Gastrocnemius medialis (tissue), 4 donors: ENCODE measurements at regions not wholly inside any gene's neighbourhood (a gene's known extent, or its start where the extent isn't known, plus 50 kb on each side); places are given as distances from the start of the nearest gene placed in this dataset.

Experiments
- POLR2A ChIP-seq, 2 donors: fragments of 450-650 bp; IDR thresholded peaks; one replicate each; pipeline ENCODE4 v1.6.1; 2017; ENCODE audit warnings: antibody characterized with exemption in 2 of 2, mild to moderate bottlenecking in 2 of 2, moderate library complexity in 2 of 2
- TF ChIP-seq, protein P1 (sequence below), 5 experiments: fragments of 450-650 bp in 3 of 5; fragments of 200-600 bp in 2 of 5; sonication (generic) in 2 of 5; IDR thresholded peaks in 4 of 5; conservative IDR thresholded peaks in 1 of 5; 1 replicate in 4 of 5; 2 replicates in 1 of 5; pipeline ENCODE4 v1.5.1; 2016 to 2019; ENCODE audit warnings: antibody characterized with exemption in 5 of 5, mild to moderate bottlenecking in 3 of 5, moderate library complexity in 3 of 5

DNA sequence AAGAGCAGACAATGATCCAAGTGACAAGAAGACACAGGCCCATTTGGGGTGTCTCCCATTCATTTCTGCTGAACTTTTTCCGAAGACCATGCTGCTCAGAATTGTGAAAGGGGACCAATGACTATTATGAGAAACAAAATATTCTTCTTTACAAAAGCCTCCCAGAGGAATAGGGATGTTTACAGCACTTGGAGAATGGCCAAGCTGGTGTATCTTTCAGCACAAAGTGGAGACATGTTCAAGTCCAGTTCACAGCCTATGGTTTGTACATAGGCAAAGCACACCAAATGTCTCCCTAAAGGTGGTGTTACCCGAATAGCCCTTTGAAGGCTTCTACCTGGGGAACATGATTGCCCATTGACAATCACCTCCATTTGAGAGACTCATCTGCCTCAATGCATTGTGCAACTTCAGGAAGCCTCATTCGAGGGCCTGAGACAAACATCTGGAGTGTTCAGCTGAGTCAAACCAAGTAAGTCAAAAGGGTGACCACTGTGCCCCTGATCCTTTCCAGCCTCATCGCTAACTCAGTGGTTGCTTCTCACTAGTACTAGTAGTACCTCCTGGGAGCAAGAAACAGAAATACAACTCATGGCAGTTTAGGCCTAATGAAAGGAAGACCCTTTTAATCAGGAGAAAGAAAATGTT is 451.0 kb upstream of the MARCKS start:
- TF ChIP-seq, protein P1, sequence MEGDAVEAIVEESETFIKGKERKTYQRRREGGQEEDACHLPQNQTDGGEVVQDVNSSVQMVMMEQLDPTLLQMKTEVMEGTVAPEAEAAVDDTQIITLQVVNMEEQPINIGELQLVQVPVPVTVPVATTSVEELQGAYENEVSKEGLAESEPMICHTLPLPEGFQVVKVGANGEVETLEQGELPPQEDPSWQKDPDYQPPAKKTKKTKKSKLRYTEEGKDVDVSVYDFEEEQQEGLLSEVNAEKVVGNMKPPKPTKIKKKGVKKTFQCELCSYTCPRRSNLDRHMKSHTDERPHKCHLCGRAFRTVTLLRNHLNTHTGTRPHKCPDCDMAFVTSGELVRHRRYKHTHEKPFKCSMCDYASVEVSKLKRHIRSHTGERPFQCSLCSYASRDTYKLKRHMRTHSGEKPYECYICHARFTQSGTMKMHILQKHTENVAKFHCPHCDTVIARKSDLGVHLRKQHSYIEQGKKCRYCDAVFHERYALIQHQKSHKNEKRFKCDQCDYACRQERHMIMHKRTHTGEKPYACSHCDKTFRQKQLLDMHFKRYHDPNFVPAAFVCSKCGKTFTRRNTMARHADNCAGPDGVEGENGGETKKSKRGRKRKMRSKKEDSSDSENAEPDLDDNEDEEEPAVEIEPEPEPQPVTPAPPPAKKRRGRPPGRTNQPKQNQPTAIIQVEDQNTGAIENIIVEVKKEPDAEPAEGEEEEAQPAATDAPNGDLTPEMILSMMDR (IDR thresholded peaks at IDR 0.05 in 4 of 5, conservative IDR thresholded peaks at IDR 0.05 in 1 of 5), result no peak
- TF ChIP-seq POLR2A (IDR thresholded peaks at IDR 0.05), result no peak
